ENCODE measurements at regions not wholly inside any gene's neighbourhood (a gene's known extent, or its start where the extent isn't known, plus 50 kb on each side); places are given as distances from the start of the nearest gene placed in this dataset.

DNA sequence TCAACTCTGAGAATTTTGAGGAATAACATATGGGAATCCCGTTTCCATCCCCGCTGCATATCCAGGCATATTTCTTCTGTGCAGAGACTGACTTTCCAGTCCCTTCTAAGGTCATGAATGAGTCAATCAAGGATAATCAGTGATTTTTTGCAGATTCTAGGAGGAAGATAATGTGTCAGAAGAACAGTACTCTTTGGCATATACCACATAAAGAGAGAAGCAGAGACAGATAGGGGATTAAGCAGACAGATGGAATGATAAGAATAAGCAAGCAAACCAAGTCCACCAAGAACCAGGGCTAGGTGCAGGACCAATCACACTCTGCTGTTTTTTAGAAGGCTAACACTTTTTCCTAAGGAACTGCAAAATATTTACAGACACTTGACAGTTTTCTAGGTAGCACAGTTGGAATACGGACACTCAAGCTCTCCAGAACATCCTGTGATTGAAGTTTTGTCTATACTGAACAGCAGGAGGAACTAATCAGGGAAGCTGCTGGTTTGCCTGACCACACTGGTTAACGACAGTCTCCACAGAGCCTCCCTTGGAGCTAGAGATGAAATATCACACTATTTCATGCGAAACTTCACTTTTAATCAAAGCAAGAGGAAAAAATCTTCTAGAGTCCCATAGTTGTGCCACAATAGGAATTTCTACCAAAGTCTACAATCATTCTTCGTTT, 450.0 kb upstream of the KCNMB2 start:
- peaks cover 35% of the 10 kb centered on the region for H3K4me1 ChIP-seq
- TF ChIP-seq, protein P1, sequence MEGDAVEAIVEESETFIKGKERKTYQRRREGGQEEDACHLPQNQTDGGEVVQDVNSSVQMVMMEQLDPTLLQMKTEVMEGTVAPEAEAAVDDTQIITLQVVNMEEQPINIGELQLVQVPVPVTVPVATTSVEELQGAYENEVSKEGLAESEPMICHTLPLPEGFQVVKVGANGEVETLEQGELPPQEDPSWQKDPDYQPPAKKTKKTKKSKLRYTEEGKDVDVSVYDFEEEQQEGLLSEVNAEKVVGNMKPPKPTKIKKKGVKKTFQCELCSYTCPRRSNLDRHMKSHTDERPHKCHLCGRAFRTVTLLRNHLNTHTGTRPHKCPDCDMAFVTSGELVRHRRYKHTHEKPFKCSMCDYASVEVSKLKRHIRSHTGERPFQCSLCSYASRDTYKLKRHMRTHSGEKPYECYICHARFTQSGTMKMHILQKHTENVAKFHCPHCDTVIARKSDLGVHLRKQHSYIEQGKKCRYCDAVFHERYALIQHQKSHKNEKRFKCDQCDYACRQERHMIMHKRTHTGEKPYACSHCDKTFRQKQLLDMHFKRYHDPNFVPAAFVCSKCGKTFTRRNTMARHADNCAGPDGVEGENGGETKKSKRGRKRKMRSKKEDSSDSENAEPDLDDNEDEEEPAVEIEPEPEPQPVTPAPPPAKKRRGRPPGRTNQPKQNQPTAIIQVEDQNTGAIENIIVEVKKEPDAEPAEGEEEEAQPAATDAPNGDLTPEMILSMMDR (IDR thresholded peaks at IDR 0.05; ENCODE audit: low read depth, low read length) = no peak
- H3K27me3 ChIP-seq = no peaks in the 10 kb centered on the region
- DNase-seq = no peak
- H3K36me3 ChIP-seq = no peaks in the 10 kb centered on the region
- no peak overlapping the region for H3K4me3 ChIP-seq (ENCODE audit: low read depth, low read length)
- no peaks in the 10 kb centered on the region for H3K9me3 ChIP-seq

DNA sequence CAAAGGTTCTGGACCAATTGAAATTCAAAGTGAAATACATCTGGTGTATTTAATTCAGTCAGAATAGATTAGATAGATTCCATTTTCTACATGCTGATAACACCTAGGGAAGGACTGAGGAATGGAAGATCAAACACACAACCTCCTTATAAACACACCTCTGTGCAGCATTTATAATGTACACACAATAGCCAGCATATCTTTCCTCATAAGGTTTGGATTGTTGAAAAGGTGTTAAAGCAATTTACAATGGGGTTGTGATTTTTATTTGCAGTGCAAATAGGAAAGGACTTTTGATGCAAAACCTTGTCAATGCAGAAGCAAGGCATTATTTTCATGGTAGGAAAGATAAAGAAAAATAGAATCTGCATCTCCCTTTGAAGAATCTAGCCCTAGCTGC, 448.9 kb upstream of the KCNMB2 start:
- DNase-seq = no peak
- H3K4me3 ChIP-seq (ENCODE audit: low read depth, low read length) = no peak overlapping the region
- H3K27me3 ChIP-seq = no peaks in the 10 kb centered on the region
- TF ChIP-seq, protein P1 (IDR thresholded peaks at IDR 0.05; ENCODE audit: low read depth, low read length) = no peak
- H3K36me3 ChIP-seq = no peaks in the 10 kb centered on the region
- peaks cover 35% of the 10 kb centered on the region for H3K4me1 ChIP-seq
- H3K9me3 ChIP-seq = no peaks in the 10 kb centered on the region

- Histone ChIP-seq H3K9me3 (no peaks in the 10 kb centered on the region), H3K36me3 (no peaks in the 10 kb centered on the region), H3K4me1 (peaks cover 27% of the 10 kb centered on the region), H3K27me3 (no peaks in the 10 kb centered on the region), H3K4me3 (ENCODE audit: low read depth, low read length) (no peak overlapping the region)
- no peak for DNase-seq
- TF ChIP-seq, protein P1 (IDR thresholded peaks at IDR 0.05; ENCODE audit: low read depth, low read length) = no peak
These were observed 447.3 kb upstream of the KCNMB2 start for GRCh38 chr3:178088963-178089362.

- TF ChIP-seq, protein P1 (IDR thresholded peaks at IDR 0.05; ENCODE audit: low read depth, low read length) = no peak
- peaks cover 12% of the 10 kb centered on the region for H3K4me1 ChIP-seq
- DNase-seq = no peak
These were observed 445.3 kb upstream of the KCNMB2 start for GRCh38 chr3:178090899-178091298.

DNA sequence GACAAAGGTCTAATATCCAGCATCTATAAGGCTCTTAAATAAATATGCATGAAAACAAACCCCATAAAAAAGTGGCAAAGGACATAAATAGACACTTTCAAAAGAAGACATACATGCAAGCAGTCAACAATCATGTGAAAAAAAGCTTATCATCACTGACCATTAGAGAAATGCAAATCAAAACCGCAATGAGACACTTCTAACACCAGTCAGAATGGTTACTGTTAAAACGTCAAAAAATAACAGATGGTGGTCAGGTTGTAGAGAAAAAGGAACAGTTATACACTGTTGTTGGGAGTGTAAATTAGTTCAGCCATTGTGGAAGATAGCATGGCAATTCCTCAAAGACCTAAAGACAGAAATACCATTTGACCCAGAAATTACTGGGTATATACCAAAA, 440.7 kb upstream of the KCNMB2 start:
- no peaks in the 10 kb centered on the region for H3K4me1 ChIP-seq
- H3K36me3 ChIP-seq = no peaks in the 10 kb centered on the region
- no peak for DNase-seq
- H3K4me3 ChIP-seq (ENCODE audit: low read depth, low read length) = no peak overlapping the region
- TF ChIP-seq, protein P1 (IDR thresholded peaks at IDR 0.05; ENCODE audit: low read depth, low read length) = no peak
- no peaks in the 10 kb centered on the region for H3K9me3 ChIP-seq
- no peaks in the 10 kb centered on the region for H3K27me3 ChIP-seq

More at GRCh38 chr3:178090899-178091298, 445.3 kb upstream of the KCNMB2 start:
- Histone ChIP-seq H3K9me3 (no peaks in the 10 kb centered on the region), H3K27me3 (no peaks in the 10 kb centered on the region), H3K36me3 (no peaks in the 10 kb centered on the region), H3K4me3 (ENCODE audit: low read depth, low read length) (no peak overlapping the region)

DNA sequence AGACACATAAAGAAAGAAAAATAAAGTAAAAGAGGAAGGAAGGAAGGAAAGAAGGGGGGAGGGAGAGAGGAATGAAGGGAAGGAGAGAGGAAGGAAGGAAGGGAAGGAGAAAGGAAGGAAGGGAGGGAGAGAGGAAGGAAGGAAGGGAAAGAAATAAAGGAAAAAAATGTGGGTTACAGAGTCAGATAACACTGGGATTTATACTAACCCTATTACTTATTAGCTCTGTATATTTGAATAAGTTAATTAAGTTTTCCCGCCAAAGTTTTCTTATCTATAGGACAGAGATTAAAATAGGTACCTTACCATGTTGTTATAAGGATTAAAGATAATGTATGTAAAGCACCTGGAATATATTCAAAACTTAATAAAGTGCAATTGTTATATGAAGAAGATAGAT, 439.3 kb upstream of the KCNMB2 start:
- H3K27me3 ChIP-seq = no peaks in the 10 kb centered on the region
- no peaks in the 10 kb centered on the region for H3K9me3 ChIP-seq
- H3K36me3 ChIP-seq = no peaks in the 10 kb centered on the region
- DNase-seq = no peak
- no peaks in the 10 kb centered on the region for H3K4me1 ChIP-seq
- TF ChIP-seq, protein P1 (IDR thresholded peaks at IDR 0.05; ENCODE audit: low read depth, low read length) = no peak
- H3K4me3 ChIP-seq (ENCODE audit: low read depth, low read length) = no peak overlapping the region

Data from BE2C (cell line).